ENCODE measurements at regions not wholly inside any gene's neighbourhood (a gene's known extent, or its start where the extent isn't known, plus 50 kb on each side); places are given as distances from the start of the nearest gene placed in this dataset.
"Not testable (repeated sequence)": the region's sequence is repeated elsewhere in the genome, so short reads cannot be mapped to it uniquely, and the experiment has no call there.

DNA sequence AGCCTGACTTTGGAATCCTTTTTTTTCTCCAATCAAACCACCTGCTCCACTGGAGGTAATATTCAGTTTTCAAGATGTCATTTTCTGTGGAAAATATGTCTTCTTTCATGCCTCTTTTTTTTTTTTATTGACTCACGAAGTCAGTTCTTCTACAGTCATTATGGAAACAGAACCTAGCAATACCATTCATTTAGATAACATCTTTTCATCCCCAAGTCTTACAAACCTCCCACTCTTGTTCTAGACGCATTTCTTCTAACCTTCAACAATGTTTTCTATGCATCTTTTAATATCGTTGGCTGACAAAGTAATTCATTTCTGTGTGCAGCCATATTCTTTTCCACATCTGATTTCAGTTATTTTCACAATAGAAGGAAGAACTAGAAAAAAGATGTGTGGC is 474.3 kb upstream of the CCDC196 start:
- dilution Hi-C loops (cut with HindIII; ENCODE audit: low sequenced_read_pairs, unreplicated experiment): no loop called here
- Histone ChIP-seq H4K5ac (ENCODE audit: low read depth, low read length) (no peak overlapping the region), H3K23ac (ENCODE audit: low read depth, low read length) (no peak overlapping the region), H3K4ac (ENCODE audit: low read depth, low read length) (no peak overlapping the region), H2AFZ (replicated peaks; ENCODE audit: low read length, poor library complexity) (no peak overlapping the region), H3K27me3 (ENCODE audit: control insufficient read depth, insufficient read depth, low read length) (no peaks in the 10 kb centered on the region), H3K18ac (ENCODE audit: low read depth, low read length) (no peak overlapping the region), H2BK120ac (ENCODE audit: low read depth, low read length) (no peak overlapping the region), H3K79me1 (ENCODE audit: low read depth in 1 of 2, low read length in 2 of 2) (no peaks in the 10 kb centered on the region), H3K9me1 (ENCODE audit: insufficient read depth, low read length) (no peaks in the 10 kb centered on the region), H3K4me1 (ENCODE audit: control insufficient read depth, insufficient read depth, low read length) (no peaks in the 10 kb centered on the region), H2BK5ac (ENCODE audit: low read depth, low read length, poor library complexity, severe bottlenecking) (no peak overlapping the region), H4K20me1 (ENCODE audit: insufficient read depth, low read length) (no peaks in the 10 kb centered on the region), H4K8ac (ENCODE audit: low read depth in 2 of 2, low read length in 2 of 2) (no peak overlapping the region), H4K91ac (ENCODE audit: insufficient read depth, low read depth, low read length) (no peak overlapping the region), H3K14ac (replicated peaks; ENCODE audit: low read depth, low read length) (no peak overlapping the region), H2AK9ac (replicated peaks; ENCODE audit: low read depth, low read length, poor library complexity) (no peak overlapping the region), H2BK20ac (ENCODE audit: low read depth, low read length) (no peak overlapping the region), H3K9me3 (ENCODE audit: control insufficient read depth, insufficient read depth, low read length) (peaks cover 7% of the 10 kb centered on the region; the same call in 1 of the 2 replicates), H2BK15ac (ENCODE audit: low read depth, low read length) (no peak overlapping the region), H3K56ac (ENCODE audit: extremely low read depth, insufficient read depth, low read length) (no peak overlapping the region), H3K4me2 (ENCODE audit: low read depth, low read length) (no peak overlapping the region), H3K27ac (ENCODE audit: insufficient read depth, low read length) (no peak overlapping the region), H3K4me3 (ENCODE audit: insufficient read depth, low read depth, low read length) (no peak overlapping the region), H3K9ac (ENCODE audit: low read depth, low read length) (no peak overlapping the region), H2AK5ac (ENCODE audit: low read depth, low read length) (no peak overlapping the region), H3K36me3 (ENCODE audit: control insufficient read depth, insufficient read depth, low read length) (no peaks in the 10 kb centered on the region)
- WGBS, 2 experiments (ENCODE audit: extremely low coverage in 2 of 2, insufficient read length in 1 of 2): 0% methylated on average over 1 of the region's 3 CpGs; no CpG with 5 or more reads in 1 of the 2 experiments
- intact Hi-C loops (cut with micrococcal nuclease): no loop called here
- TF ChIP-seq MXI1 (IDR thresholded peaks at IDR 0.05; ENCODE audit: borderline replicate concordance, low read depth, low read length): no peak
- TF ChIP-seq, protein P1, sequence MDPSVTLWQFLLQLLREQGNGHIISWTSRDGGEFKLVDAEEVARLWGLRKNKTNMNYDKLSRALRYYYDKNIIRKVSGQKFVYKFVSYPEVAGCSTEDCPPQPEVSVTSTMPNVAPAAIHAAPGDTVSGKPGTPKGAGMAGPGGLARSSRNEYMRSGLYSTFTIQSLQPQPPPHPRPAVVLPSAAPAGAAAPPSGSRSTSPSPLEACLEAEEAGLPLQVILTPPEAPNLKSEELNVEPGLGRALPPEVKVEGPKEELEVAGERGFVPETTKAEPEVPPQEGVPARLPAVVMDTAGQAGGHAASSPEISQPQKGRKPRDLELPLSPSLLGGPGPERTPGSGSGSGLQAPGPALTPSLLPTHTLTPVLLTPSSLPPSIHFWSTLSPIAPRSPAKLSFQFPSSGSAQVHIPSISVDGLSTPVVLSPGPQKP (IDR thresholded peaks at IDR 0.05; ENCODE audit: borderline replicate concordance, low read depth, low read length): no peak
- no peak for TF ChIP-seq RAD21 (IDR thresholded peaks at IDR 0.05; ENCODE audit: low read length)
- TF ChIP-seq CEBPB (IDR thresholded peaks at IDR 0.05; ENCODE audit: low read depth, low read length): no peak
- TF ChIP-seq BHLHE40 (IDR thresholded peaks at IDR 0.05; ENCODE audit: low read depth, low read length): no peak
- TF ChIP-seq POLR2A (IDR thresholded peaks at IDR 0.05; ENCODE audit: low read depth, low read length): no peak
- ChIA-PET POLR2A (ENCODE audit: unreplicated experiment) (no interaction called here), CTCF (no interaction called here)
- ATAC-seq (ENCODE audit: low read depth) (no peak), DNase-seq (no peak)
- in situ Hi-C loops (cut with MboI; ENCODE audit: low sequenced_read_pairs): no loop called here
- BruUV-seq (replicated peaks): no TSS peak

GRCh38 chr14:66013607-66014006 is 472.6 kb upstream of the CCDC196 start:
- H4K8ac ChIP-seq (ENCODE audit: low read depth in 2 of 2, low read length in 2 of 2); H4K91ac ChIP-seq (ENCODE audit: insufficient read depth, low read depth, low read length); H3K4me1 ChIP-seq (ENCODE audit: control insufficient read depth, insufficient read depth, low read length); H3K9ac ChIP-seq (ENCODE audit: low read depth, low read length); H2AK9ac ChIP-seq (replicated peaks; ENCODE audit: low read depth, low read length, poor library complexity); H2BK15ac ChIP-seq (ENCODE audit: low read depth, low read length); H3K18ac ChIP-seq (ENCODE audit: low read depth, low read length); H3K14ac ChIP-seq (replicated peaks; ENCODE audit: low read depth, low read length); H3K27ac ChIP-seq (ENCODE audit: insufficient read depth, low read length); ATAC-seq (ENCODE audit: low read depth); DNase-seq; H4K5ac ChIP-seq (ENCODE audit: low read depth, low read length); H2AK5ac ChIP-seq (ENCODE audit: low read depth, low read length); H3K4me3 ChIP-seq (ENCODE audit: insufficient read depth, low read depth, low read length); H4K20me1 ChIP-seq (ENCODE audit: insufficient read depth, low read length); H3K36me3 ChIP-seq (ENCODE audit: control insufficient read depth, insufficient read depth, low read length); H3K79me1 ChIP-seq (ENCODE audit: low read depth in 1 of 2, low read length in 2 of 2); H2BK20ac ChIP-seq (ENCODE audit: low read depth, low read length); POLR2A ChIA-PET (ENCODE audit: unreplicated experiment); H2AFZ ChIP-seq (replicated peaks; ENCODE audit: low read length, poor library complexity); H3K4me2 ChIP-seq (ENCODE audit: low read depth, low read length); H3K27me3 ChIP-seq (ENCODE audit: control insufficient read depth, insufficient read depth, low read length); intact Hi-C loops (cut with micrococcal nuclease); H3K23ac ChIP-seq (ENCODE audit: low read depth, low read length); in situ Hi-C loops (cut with MboI; ENCODE audit: low sequenced_read_pairs); H3K56ac ChIP-seq (ENCODE audit: extremely low read depth, insufficient read depth, low read length); BruUV-seq (replicated peaks); CTCF ChIA-PET; H2BK120ac ChIP-seq (ENCODE audit: low read depth, low read length); H3K9me3 ChIP-seq (ENCODE audit: control insufficient read depth, insufficient read depth, low read length); H3K4ac ChIP-seq (ENCODE audit: low read depth, low read length); H3K9me1 ChIP-seq (ENCODE audit: insufficient read depth, low read length); dilution Hi-C loops (cut with HindIII; ENCODE audit: low sequenced_read_pairs, unreplicated experiment); H2BK5ac ChIP-seq (ENCODE audit: low read depth, low read length, poor library complexity, severe bottlenecking): not testable (repeated sequence)
- 60% methylated on average over 1 of the region's 42 CpGs; no CpG with 5 or more reads in 1 of the 2 experiments for WGBS, 2 experiments (ENCODE audit: extremely low coverage in 2 of 2, insufficient read length in 1 of 2)
